ENCODE measurements at regions not wholly inside any gene's neighbourhood (a gene's known extent, or its start where the extent isn't known, plus 50 kb on each side); places are given as distances from the start of the nearest gene placed in this dataset.

DNA sequence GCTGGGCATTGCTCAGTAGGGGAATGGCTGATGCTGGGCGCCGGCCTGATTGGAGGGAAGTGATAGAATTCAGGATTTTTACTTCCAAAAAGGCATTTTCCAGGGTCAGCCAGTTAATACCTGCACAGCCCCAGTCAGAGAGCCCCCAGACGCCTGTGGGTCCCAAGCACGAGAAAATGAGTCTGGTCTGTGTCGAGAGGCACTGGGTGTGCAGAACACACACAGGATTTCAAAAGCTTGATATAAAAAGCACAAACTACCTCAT lies 164.6 kb upstream of the TNRC6C start:
- TF ChIP-seq, protein P1, sequence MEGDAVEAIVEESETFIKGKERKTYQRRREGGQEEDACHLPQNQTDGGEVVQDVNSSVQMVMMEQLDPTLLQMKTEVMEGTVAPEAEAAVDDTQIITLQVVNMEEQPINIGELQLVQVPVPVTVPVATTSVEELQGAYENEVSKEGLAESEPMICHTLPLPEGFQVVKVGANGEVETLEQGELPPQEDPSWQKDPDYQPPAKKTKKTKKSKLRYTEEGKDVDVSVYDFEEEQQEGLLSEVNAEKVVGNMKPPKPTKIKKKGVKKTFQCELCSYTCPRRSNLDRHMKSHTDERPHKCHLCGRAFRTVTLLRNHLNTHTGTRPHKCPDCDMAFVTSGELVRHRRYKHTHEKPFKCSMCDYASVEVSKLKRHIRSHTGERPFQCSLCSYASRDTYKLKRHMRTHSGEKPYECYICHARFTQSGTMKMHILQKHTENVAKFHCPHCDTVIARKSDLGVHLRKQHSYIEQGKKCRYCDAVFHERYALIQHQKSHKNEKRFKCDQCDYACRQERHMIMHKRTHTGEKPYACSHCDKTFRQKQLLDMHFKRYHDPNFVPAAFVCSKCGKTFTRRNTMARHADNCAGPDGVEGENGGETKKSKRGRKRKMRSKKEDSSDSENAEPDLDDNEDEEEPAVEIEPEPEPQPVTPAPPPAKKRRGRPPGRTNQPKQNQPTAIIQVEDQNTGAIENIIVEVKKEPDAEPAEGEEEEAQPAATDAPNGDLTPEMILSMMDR (conservative IDR thresholded peaks at IDR 0.05), result no peak
- no peak for TF ChIP-seq ZFX (IDR thresholded peaks at IDR 0.05)
- no peak overlapping the region for H3K27ac ChIP-seq

DNA sequence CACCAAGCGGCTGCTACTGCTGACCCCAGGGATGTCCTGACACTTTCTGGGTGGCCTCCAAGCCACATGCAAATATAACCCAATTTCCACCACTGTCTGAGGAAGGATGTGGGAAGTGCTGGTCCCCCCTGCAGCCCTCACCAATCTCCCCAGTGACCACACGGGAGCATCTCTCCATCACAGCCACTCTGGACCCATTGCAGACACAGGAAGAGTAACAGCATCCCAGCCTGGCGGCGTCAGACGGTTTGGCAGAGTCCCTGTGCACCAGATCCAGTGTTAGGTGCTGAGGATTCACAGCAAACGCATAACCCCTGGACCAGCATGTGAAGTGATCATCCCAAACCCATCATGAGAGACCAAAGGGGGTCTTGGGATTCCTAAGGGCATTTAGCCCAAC lies 163.7 kb upstream of the TNRC6C start:
- TF ChIP-seq, protein P1 (conservative IDR thresholded peaks at IDR 0.05), result no peak
- no peak for TF ChIP-seq ZFX (IDR thresholded peaks at IDR 0.05)

DNA sequence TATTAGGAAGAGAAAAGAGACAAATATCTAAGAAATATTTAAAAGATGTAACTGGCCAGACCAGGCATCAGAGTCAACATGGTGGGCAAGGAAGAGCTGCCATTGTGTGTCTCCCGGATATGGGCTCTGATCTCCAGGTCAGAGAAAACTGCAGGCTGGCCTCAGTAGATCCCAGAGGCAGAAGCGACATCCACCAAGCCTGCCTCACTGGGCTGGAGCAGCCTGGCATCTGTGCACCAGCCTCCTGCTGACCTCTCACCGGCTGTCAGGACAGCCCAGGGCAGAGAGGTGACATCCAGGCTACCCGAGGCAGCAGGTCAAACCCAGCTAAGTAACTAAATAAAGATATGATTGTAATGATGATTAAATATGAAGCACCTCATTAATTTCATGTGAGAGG lies 162.8 kb upstream of the TNRC6C start:
- no peak overlapping the region for H3K27ac ChIP-seq
- TF ChIP-seq, protein P1 (conservative IDR thresholded peaks at IDR 0.05), result no peak
- TF ChIP-seq ZFX (IDR thresholded peaks at IDR 0.05), result no peak

More for the DNA sequence above, 163.7 kb upstream of the TNRC6C start:
- H3K27ac ChIP-seq, result no peak overlapping the region

DNA sequence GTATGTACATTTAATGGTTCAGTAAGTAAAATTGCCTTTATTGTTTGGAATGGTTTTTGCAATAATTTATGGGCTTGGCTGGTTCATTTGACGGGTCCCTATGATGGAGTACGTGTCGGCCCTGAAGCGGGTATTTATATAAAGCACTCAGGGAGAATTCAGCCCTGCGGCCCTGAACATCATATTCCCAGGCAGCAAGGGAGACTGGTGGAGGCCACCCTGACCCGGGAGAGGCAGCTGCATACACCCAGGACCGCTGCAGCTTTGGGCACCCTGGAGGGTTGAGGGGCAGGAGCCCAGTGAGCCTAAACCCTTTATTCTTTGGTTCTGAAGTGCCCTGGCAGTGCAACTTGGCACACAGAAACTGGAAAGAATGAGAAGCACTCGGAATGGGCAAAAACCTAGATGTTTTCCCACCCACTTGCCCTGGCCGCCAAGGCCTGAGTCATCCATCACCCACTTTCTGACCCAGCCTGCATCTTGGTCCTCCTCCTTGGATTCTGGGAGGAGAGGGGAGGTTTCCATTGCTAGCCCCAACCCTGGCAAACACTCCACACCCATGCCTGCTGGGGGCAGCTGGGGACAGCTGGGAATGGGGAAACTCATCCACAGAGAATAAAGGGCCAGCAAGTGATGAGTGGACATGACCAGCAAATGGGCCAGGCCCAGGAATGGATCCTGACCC lies 162.2 kb upstream of the TNRC6C start:
- no peak overlapping the region for H3K27ac ChIP-seq
- TF ChIP-seq, protein P1 (conservative IDR thresholded peaks at IDR 0.05), result no peak

DNA sequence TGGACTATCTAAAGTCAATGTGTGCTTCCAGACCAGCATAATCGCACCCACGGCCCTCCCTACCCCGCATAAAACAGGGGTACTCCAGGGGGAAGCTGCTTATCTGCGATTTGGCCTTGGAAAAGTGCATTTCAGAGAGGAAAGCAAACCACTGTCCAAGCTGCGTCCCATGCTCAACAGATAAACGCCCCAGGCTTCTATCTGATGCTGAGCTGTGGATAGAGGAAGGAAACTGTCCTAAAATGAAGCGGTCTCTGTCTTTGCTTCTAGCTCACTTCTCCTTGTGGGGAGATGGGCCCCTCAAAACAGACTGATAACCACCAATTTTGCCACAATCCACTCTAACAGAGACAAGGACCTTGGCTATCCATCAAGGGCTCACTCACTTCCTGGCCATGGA lies 160.5 kb upstream of the TNRC6C start:
- TF ChIP-seq, protein P1 (conservative IDR thresholded peaks at IDR 0.05), result no peak
- TF ChIP-seq ZFX (IDR thresholded peaks at IDR 0.05), result no peak

DNA sequence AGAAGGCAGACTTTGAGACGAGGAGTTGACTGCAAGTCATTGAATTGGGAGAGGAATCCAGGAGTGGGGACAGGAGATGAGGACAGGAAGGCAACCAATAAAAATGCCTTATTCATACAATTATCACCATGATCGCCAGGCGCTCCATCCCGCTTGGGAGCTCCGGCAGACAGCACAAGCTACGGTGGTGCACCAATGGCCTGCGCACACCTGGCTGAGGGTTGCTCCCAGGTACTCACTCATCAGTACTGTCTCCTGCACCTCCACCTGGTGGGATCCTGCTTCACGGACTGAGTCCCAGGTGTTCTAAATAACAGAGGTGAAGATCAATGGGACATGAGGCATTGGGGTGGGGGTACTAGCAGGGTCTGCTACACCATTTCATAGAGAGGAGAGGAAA lies 160.0 kb upstream of the TNRC6C start:
- no peak overlapping the region for H3K27ac ChIP-seq
- TF ChIP-seq, protein P1 (conservative IDR thresholded peaks at IDR 0.05), result no peak
- no peak for TF ChIP-seq ZFX (IDR thresholded peaks at IDR 0.05)

More for the DNA sequence above, 160.5 kb upstream of the TNRC6C start:
- no peak overlapping the region for H3K27ac ChIP-seq

DNA sequence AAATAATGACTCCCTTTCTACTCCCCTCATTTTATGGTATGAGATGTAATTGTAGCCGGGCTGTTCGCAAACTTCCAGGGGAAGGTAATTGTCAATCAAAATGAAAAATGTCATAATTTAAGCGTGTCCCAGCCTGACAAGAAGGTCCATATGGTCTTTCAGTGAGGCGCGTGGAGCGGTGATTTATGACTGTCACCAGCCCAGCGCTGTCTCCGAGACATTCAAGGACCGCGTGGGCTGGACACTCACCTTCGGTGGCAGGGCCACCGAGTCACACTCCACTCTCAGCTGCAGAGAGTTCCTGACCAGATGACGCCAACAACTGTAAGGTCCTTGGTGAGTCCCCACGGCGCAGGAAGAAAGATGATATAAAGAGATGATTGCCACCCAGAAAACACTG lies 157.7 kb upstream of the TNRC6C start:
- no peak overlapping the region for H3K27ac ChIP-seq
- TF ChIP-seq ZFX (IDR thresholded peaks at IDR 0.05), result no peak
- TF ChIP-seq, protein P1 (conservative IDR thresholded peaks at IDR 0.05), result no peak

Data from C4-2B (cell line).